Neuronal stem cell (in vitro differentiated cells): ENCODE measurements at regions not wholly inside any gene's neighbourhood (a gene's known extent, or its start where the extent isn't known, plus 50 kb on each side); places are given as distances from the start of the nearest gene placed in this dataset.

Experiments used
- DNase-seq: peaks from one replicate; pipeline ENCODE4 v3.0.0-alpha.2; 2013; ENCODE audit warnings: low spot score
- H2AFZ ChIP-seq: one replicate; pipeline ENCODE4 v1.6.1; 2013; ENCODE audit warnings: mild to moderate bottlenecking, low read length, inconsistent platforms
- H2AK5ac ChIP-seq: 2 replicates; pipeline ENCODE4 v1.6.1; 2013; ENCODE audit warnings: low read depth, mild to moderate bottlenecking, inconsistent platforms, low read length, moderate library complexity, mixed read lengths
- H2BK120ac ChIP-seq: 2 replicates; pipeline ENCODE4 v1.6.1; 2013; ENCODE audit warnings: low read depth, mild to moderate bottlenecking, inconsistent platforms, low read length, moderate library complexity, mixed read lengths
- H2BK12ac ChIP-seq: one replicate; pipeline ENCODE4 v1.6.1; 2013; ENCODE audit warnings: low read length, inconsistent platforms
- H2BK15ac ChIP-seq: 2 replicates; pipeline ENCODE4 v1.6.1; 2013; ENCODE audit warnings: mild to moderate bottlenecking, low read length, inconsistent platforms, mixed read lengths
- H2BK5ac ChIP-seq: one replicate; pipeline ENCODE4 v1.6.1; 2013; ENCODE audit warnings: inconsistent platforms, mild to moderate bottlenecking, low read length, moderate library complexity
- H3K14ac ChIP-seq: one replicate; pipeline ENCODE4 v1.6.1; 2013; ENCODE audit warnings: low read length, inconsistent platforms
- H3K18ac ChIP-seq: 2 replicates; pipeline ENCODE4 v1.6.1; 2013; ENCODE audit warnings: low read length, inconsistent platforms
- H3K23ac ChIP-seq: 2 replicates; pipeline ENCODE4 v1.6.1; 2013; ENCODE audit warnings: low read depth, mild to moderate bottlenecking, mixed read lengths, low read length, inconsistent platforms; ENCODE audit not compliant: poor library complexity
- H3K27ac ChIP-seq: replicated peaks from 3 replicates; pipeline ENCODE4 v1.5.1; 2013; ENCODE audit warnings: low read length, inconsistent platforms
- H3K27me3 ChIP-seq, 3 experiments: 2 replicates each; pipeline ENCODE4 v1.6.1; 2013; ENCODE audit warnings: low read length in 3 of 3, mild to moderate bottlenecking in 2 of 3, inconsistent platforms in 1 of 3, low read depth in 1 of 3, mixed read lengths in 1 of 3, moderate library complexity in 1 of 3; ENCODE audit not compliant: control insufficient read depth in 3 of 3, insufficient read depth in 3 of 3
- H3K36me3 ChIP-seq, 2 donors: replicated peaks in 1 of 2; 2 replicates each; pipeline ENCODE4 v1.6.1; 2013; ENCODE audit warnings: low read length in 2 of 2; ENCODE audit not compliant: control insufficient read depth in 2 of 2, insufficient read depth in 2 of 2
- H3K4ac ChIP-seq: 2 replicates; pipeline ENCODE4 v1.6.1; 2013; ENCODE audit warnings: inconsistent platforms, mild to moderate bottlenecking, low read length, moderate library complexity
- H3K4me1 ChIP-seq, 2 donors: 1 replicate in 1 of 2; 2 replicates in 1 of 2; pipeline ENCODE4 v1.6.1; 2013; ENCODE audit warnings: low read length in 2 of 2, low read depth in 1 of 2; ENCODE audit not compliant: control insufficient read depth in 2 of 2, insufficient read depth in 1 of 2
- H3K4me2 ChIP-seq: one replicate; pipeline ENCODE4 v1.6.1; 2013; ENCODE audit warnings: mild to moderate bottlenecking, low read length, inconsistent platforms; ENCODE audit not compliant: insufficient read depth, poor library complexity, severe bottlenecking
- H3K4me3 ChIP-seq, 2 donors: 2 replicates each; pipeline ENCODE4 v1.5.1; 2013; ENCODE audit warnings: low read length in 2 of 2, mild to moderate bottlenecking in 2 of 2, inconsistent platforms in 1 of 2, moderate library complexity in 1 of 2
- H3K79me1 ChIP-seq: one replicate; pipeline ENCODE4 v1.6.1; 2013; ENCODE audit warnings: low read depth, mild to moderate bottlenecking, inconsistent platforms, low read length, moderate library complexity
- H3K9ac ChIP-seq: one replicate; pipeline ENCODE4 v1.6.1; 2013; ENCODE audit warnings: mild to moderate bottlenecking, low read depth, low read length, inconsistent platforms; ENCODE audit not compliant: poor library complexity
- H3K9me3 ChIP-seq, 2 donors: replicated peaks in 1 of 2; 2 replicates each; pipeline versions ENCODE3 to v1.6.1; 2013; ENCODE audit warnings: low read length in 2 of 2, mild to moderate bottlenecking in 2 of 2, inconsistent platforms in 1 of 2, low read depth in 1 of 2, mixed read lengths in 1 of 2, moderate library complexity in 1 of 2; ENCODE audit not compliant: control insufficient read depth in 2 of 2, insufficient read depth in 1 of 2
- H4K8ac ChIP-seq: one replicate; pipeline ENCODE4 v1.6.1; 2013; ENCODE audit warnings: low read depth, mild to moderate bottlenecking, inconsistent platforms, low read length, moderate library complexity
- H4K91ac ChIP-seq: one replicate; pipeline ENCODE4 v1.6.1; 2013; ENCODE audit warnings: low read length, low read depth, mild to moderate bottlenecking, inconsistent platforms; ENCODE audit not compliant: poor library complexity
- WGBS, 2 donors: extraction: QIAGEN DNeasy Blood & Tissue Kit; methylation state at CpG; one replicate each; pipeline ENCODE4 v1.1.7; 2013; ENCODE audit warnings: missing lambda C conversion rate in 2 of 2, mixed read lengths in 1 of 2; ENCODE audit not compliant: insufficient read length in 2 of 2, insufficient replicate concordance in 1 of 2; ENCODE audit errors: extremely low coverage in 2 of 2; 5-methylcytosine and 5-hydroxymethylcytosine counted together

DNA sequence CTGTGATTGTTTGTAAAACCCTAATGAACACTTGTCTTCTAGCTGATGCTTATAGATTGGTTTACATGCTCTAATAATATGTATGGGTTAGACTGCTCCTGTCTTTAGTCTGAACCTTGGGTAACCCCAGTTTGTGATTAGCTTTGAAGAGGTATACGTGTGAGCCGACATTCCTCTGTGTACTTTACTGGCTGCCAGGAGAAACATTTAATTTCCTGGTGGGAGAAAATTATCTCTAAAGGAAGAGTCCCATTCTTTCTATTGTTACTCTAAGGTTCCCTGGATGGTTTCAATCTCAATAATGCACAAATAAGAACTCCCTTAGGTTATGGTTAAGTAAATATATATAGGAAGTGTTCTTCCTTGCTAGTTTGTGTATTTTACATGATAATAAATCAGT lies 143.6 kb upstream of the ZSWIM2 start:
- Histone ChIP-seq H3K4me1 (no peaks in the 10 kb centered on the region), H3K27ac (no peak overlapping the region), H3K9ac (no peak overlapping the region), H3K36me3 (no peaks in the 10 kb centered on the region), H3K14ac (no peak overlapping the region), H3K18ac (no peak overlapping the region), H2BK12ac (no peak overlapping the region), H2BK5ac (no peak overlapping the region), H3K79me1 (no peaks in the 10 kb centered on the region), H2BK15ac (no peak overlapping the region), H4K91ac (no peak overlapping the region), H2AFZ (peak overlapping the region; percentile 44), H3K4me2 (no peak overlapping the region), H4K8ac (no peak overlapping the region), H2BK120ac (no peak overlapping the region), H3K27me3 (no peaks in the 10 kb centered on the region), H3K9me3 (no peaks in the 10 kb centered on the region), H3K4me3 (no peak overlapping the region), H3K23ac (no peak overlapping the region), H3K4ac (no peak overlapping the region), H2AK5ac (no peak overlapping the region)
- WGBS, 2 donors, result no CpG with 5 or more reads among the region's 2 CpGs
- DNase-seq, result no peak

- H3K36me3 ChIP-seq, result no peaks in the 10 kb centered on the region
- DNase-seq, result no peak
- no peak overlapping the region for H3K23ac ChIP-seq
- no peaks in the 10 kb centered on the region for H3K27me3 ChIP-seq
- no peak overlapping the region for H2BK12ac ChIP-seq
- H2BK15ac ChIP-seq, result no peak overlapping the region
- H2BK5ac ChIP-seq, result no peak overlapping the region
- no peaks in the 10 kb centered on the region for H3K79me1 ChIP-seq
- no peak overlapping the region for H2BK120ac ChIP-seq
- H3K18ac ChIP-seq, result no peak overlapping the region
- no CpG with 5 or more reads among the region's 4 CpGs for WGBS, 2 donors
- no peak overlapping the region for H2AFZ ChIP-seq
- no peak overlapping the region for H4K8ac ChIP-seq
- no peak overlapping the region for H2AK5ac ChIP-seq
- no peak overlapping the region for H3K14ac ChIP-seq
- no peaks in the 10 kb centered on the region for H3K9me3 ChIP-seq
- no peak overlapping the region for H3K4me2 ChIP-seq
- no peak overlapping the region for H3K9ac ChIP-seq
- no peak overlapping the region for H3K4ac ChIP-seq
- no peaks in the 10 kb centered on the region for H3K4me1 ChIP-seq
- H4K91ac ChIP-seq, result no peak overlapping the region
- H3K27ac ChIP-seq, result no peak overlapping the region
- H3K4me3 ChIP-seq, result no peak overlapping the region
These were observed 142.9 kb upstream of the ZSWIM2 start for GRCh38 chr2:186991766-186992417.

- no peak overlapping the region for H3K18ac ChIP-seq
- H3K4ac ChIP-seq, result no peak overlapping the region
- H3K36me3 ChIP-seq, result no peaks in the 10 kb centered on the region
- no peak overlapping the region for H3K27ac ChIP-seq
- H2BK120ac ChIP-seq, result no peak overlapping the region
- no peaks in the 10 kb centered on the region for H3K4me1 ChIP-seq
- no peaks in the 10 kb centered on the region for H3K9me3 ChIP-seq
- no peak overlapping the region for H4K91ac ChIP-seq
- no peak overlapping the region for H4K8ac ChIP-seq
- H3K4me3 ChIP-seq, result no peak overlapping the region
- no peaks in the 10 kb centered on the region for H3K27me3 ChIP-seq
- no peaks in the 10 kb centered on the region for H3K79me1 ChIP-seq
- no peak overlapping the region for H3K9ac ChIP-seq
- no peak overlapping the region for H2BK5ac ChIP-seq
- H2BK15ac ChIP-seq, result no peak overlapping the region
- no peak overlapping the region for H2AK5ac ChIP-seq
- H3K4me2 ChIP-seq, result no peak overlapping the region
- no peak overlapping the region for H2BK12ac ChIP-seq
- no peak overlapping the region for H3K23ac ChIP-seq
- no peak overlapping the region for H2AFZ ChIP-seq
- H3K14ac ChIP-seq, result no peak overlapping the region
- DNase-seq, result no peak
- WGBS, 2 donors, result no CpG with 5 or more reads among the region's 2 CpGs
These were observed 136.0 kb upstream of the ZSWIM2 start for GRCh38 chr2:186984966-186985365.

- Histone ChIP-seq H3K79me1 (no peaks in the 10 kb centered on the region), H2BK5ac (no peak overlapping the region), H2BK15ac (no peak overlapping the region), H4K8ac (no peak overlapping the region), H2BK12ac (no peak overlapping the region), H3K9me3 (no peaks in the 10 kb centered on the region), H3K4me2 (no peak overlapping the region), H3K4me3 (no peak overlapping the region), H3K4ac (no peak overlapping the region), H2BK120ac (no peak overlapping the region), H3K27ac (no peak overlapping the region), H3K27me3 (no peaks in the 10 kb centered on the region), H3K23ac (no peak overlapping the region), H3K9ac (no peak overlapping the region), H4K91ac (no peak overlapping the region), H3K4me1 (no peaks in the 10 kb centered on the region), H3K18ac (no peak overlapping the region), H2AFZ (no peak overlapping the region), H3K14ac (no peak overlapping the region), H2AK5ac (no peak overlapping the region), H3K36me3 (no peaks in the 10 kb centered on the region)
- WGBS, 2 donors, result no CpG with 5 or more reads among the region's 3 CpGs
- DNase-seq, result no peak
These were observed 135.5 kb upstream of the ZSWIM2 start for GRCh38 chr2:186984481-186984880.
